ENCODE measurements at regions not wholly inside any gene's neighbourhood (a gene's known extent, or its start where the extent isn't known, plus 50 kb on each side); places are given as distances from the start of the nearest gene placed in this dataset.

GRCh38 chr15:93649691-93650235 lies 560.8 kb upstream of the RGMA start:
- no peaks in the 10 kb centered on the region for H3K4me1 Mint-ChIP-seq (ENCODE audit: low read depth, unreplicated experiment)
- H3K36me3 Mint-ChIP-seq (ENCODE audit: insufficient read depth, unreplicated experiment), result no peaks in the 10 kb centered on the region
- intact Hi-C loops (cut with micrococcal nuclease; ENCODE audit: unreplicated experiment), result no loop called here
- no peak overlapping the region for H3K4me3 Mint-ChIP-seq (ENCODE audit: low read depth, unreplicated experiment)
- CTCF ChIA-PET, result no interaction called here
- H3K27me3 Mint-ChIP-seq (ENCODE audit: unreplicated experiment), result no peaks in the 10 kb centered on the region
- peaks cover 14% of the 10 kb centered on the region for H3K9me3 Mint-ChIP-seq (ENCODE audit: low read depth, unreplicated experiment)
- no peak overlapping the region for H3K27ac Mint-ChIP-seq (ENCODE audit: unreplicated experiment)
- TF ChIP-seq CTCF (IDR thresholded peaks at IDR 0.05; ENCODE audit: unreplicated experiment), result no peak
- no TSS peak for BruUV-seq (replicated peaks)
- no peak for DNase-seq

- Mint-ChIP-seq H3K4me3 (ENCODE audit: low read depth, unreplicated experiment) (no peak overlapping the region), H3K9me3 (ENCODE audit: low read depth, unreplicated experiment) (peaks cover 10% of the 10 kb centered on the region), H3K4me1 (ENCODE audit: low read depth, unreplicated experiment) (no peaks in the 10 kb centered on the region), H3K27me3 (ENCODE audit: unreplicated experiment) (no peaks in the 10 kb centered on the region), H3K36me3 (ENCODE audit: insufficient read depth, unreplicated experiment) (no peaks in the 10 kb centered on the region), H3K27ac (ENCODE audit: unreplicated experiment) (no peak overlapping the region)
- intact Hi-C loops (cut with micrococcal nuclease; ENCODE audit: unreplicated experiment), result no loop called here
- no peak for TF ChIP-seq CTCF (IDR thresholded peaks at IDR 0.05; ENCODE audit: unreplicated experiment)
- BruUV-seq (replicated peaks), result no TSS peak
- DNase-seq, result no peak
- CTCF ChIA-PET, result no interaction called here
Observed at GRCh38 chr15:93646193-93646592, 557.2 kb upstream of the RGMA start.

- Mint-ChIP-seq H3K9me3 (ENCODE audit: low read depth, unreplicated experiment) (peaks cover 10% of the 10 kb centered on the region), H3K27ac (ENCODE audit: unreplicated experiment) (no peak overlapping the region), H3K27me3 (ENCODE audit: unreplicated experiment) (no peaks in the 10 kb centered on the region), H3K36me3 (ENCODE audit: insufficient read depth, unreplicated experiment) (no peaks in the 10 kb centered on the region), H3K4me3 (ENCODE audit: low read depth, unreplicated experiment) (no peak overlapping the region), H3K4me1 (ENCODE audit: low read depth, unreplicated experiment) (no peaks in the 10 kb centered on the region)
- DNase-seq, result no peak
- intact Hi-C loops (cut with micrococcal nuclease; ENCODE audit: unreplicated experiment), result no loop called here
- BruUV-seq (replicated peaks), result no TSS peak
- TF ChIP-seq CTCF (IDR thresholded peaks at IDR 0.05; ENCODE audit: unreplicated experiment), result no peak
- CTCF ChIA-PET, result no interaction called here
Observed at GRCh38 chr15:93645594-93645993, 556.6 kb upstream of the RGMA start.

- intact Hi-C loops (cut with micrococcal nuclease; ENCODE audit: unreplicated experiment), result no loop called here
- no peak overlapping the region for H3K27ac Mint-ChIP-seq (ENCODE audit: unreplicated experiment)
- no peaks in the 10 kb centered on the region for H3K4me1 Mint-ChIP-seq (ENCODE audit: low read depth, unreplicated experiment)
- no peak for DNase-seq
- no peak overlapping the region for H3K4me3 Mint-ChIP-seq (ENCODE audit: low read depth, unreplicated experiment)
- H3K9me3 Mint-ChIP-seq (ENCODE audit: low read depth, unreplicated experiment), result peaks cover 10% of the 10 kb centered on the region
- no peak for TF ChIP-seq CTCF (IDR thresholded peaks at IDR 0.05; ENCODE audit: unreplicated experiment)
- no peaks in the 10 kb centered on the region for H3K36me3 Mint-ChIP-seq (ENCODE audit: insufficient read depth, unreplicated experiment)
- no TSS peak for BruUV-seq (replicated peaks)
- no peaks in the 10 kb centered on the region for H3K27me3 Mint-ChIP-seq (ENCODE audit: unreplicated experiment)
- CTCF ChIA-PET, result no interaction called here
Observed at GRCh38 chr15:93644595-93644994, 555.6 kb upstream of the RGMA start.
